Lower leg skin (tissue), 4 donors: ENCODE measurements at regions not wholly inside any gene's neighbourhood (a gene's known extent, or its start where the extent isn't known, plus 50 kb on each side); places are given as distances from the start of the nearest gene placed in this dataset.

Source experiments
- DNase-seq, 2 donors: peaks; one replicate each; pipeline ENCODE4 v3.0.0-alpha.2; 2019; ENCODE audit warnings: low spot score in 2 of 2
- H3K4me3 ChIP-seq: fragments of 200-600 bp; sonication (generic); 2 replicates; pipeline ENCODE4 v1.5.1; 2017; ENCODE audit warnings: mild to moderate bottlenecking, low read depth; ENCODE audit not compliant: poor library complexity, severe bottlenecking
- CTCF ChIP-seq, 3 donors: fragments of 450-650 bp; IDR thresholded peaks; one replicate each; pipeline ENCODE4 v1.5.1; 2016; ENCODE audit warnings: antibody characterized with exemption in 3 of 3, mild to moderate bottlenecking in 3 of 3, moderate library complexity in 2 of 3
- POLR2A ChIP-seq, 2 donors: fragments of 450-650 bp; IDR thresholded peaks; one replicate each; pipeline ENCODE4 v1.6.1; 2016 to 2017; ENCODE audit warnings: antibody characterized with exemption in 2 of 2, mild to moderate bottlenecking in 1 of 2, moderate library complexity in 1 of 2
- WGBS, 2 donors: methylation state at CpG; one replicate each; pipeline ENCODE4 v1.1.5; 2018; 5-methylcytosine and 5-hydroxymethylcytosine counted together
- intact Hi-C: fragments of 100-400 bp; cut with DNase I; formaldehyde crosslinking; loops from one replicate; pipeline ENCODE4 v1.15.0; 2023; ENCODE audit warnings: low total_unique reads

- no peak for DNase-seq
- WGBS, 2 donors = 75 to 78% methylated on average over 6 of the region's 6 CpGs
- no peak for TF ChIP-seq CTCF (IDR thresholded peaks at IDR 0.05)
- TF ChIP-seq POLR2A (IDR thresholded peaks at IDR 0.05) = no peak
- intact Hi-C loops = no loop called here
- H3K4me3 ChIP-seq = no peak overlapping the region
Measured at GRCh38 chr18:56115071-56116015, 523.0 kb downstream of the TXNL1 start.

- no peak overlapping the region for H3K4me3 ChIP-seq
- no peak for DNase-seq
- intact Hi-C loops = no loop called here
- WGBS, 2 donors = 63 to 68% methylated on average over 1 of the region's 1 CpG
- no peak for TF ChIP-seq POLR2A (IDR thresholded peaks at IDR 0.05)
- TF ChIP-seq CTCF (IDR thresholded peaks at IDR 0.05) = no peak
Measured at GRCh38 chr18:56112984-56113383, 525.0 kb upstream of the TCF4 start.

DNA sequence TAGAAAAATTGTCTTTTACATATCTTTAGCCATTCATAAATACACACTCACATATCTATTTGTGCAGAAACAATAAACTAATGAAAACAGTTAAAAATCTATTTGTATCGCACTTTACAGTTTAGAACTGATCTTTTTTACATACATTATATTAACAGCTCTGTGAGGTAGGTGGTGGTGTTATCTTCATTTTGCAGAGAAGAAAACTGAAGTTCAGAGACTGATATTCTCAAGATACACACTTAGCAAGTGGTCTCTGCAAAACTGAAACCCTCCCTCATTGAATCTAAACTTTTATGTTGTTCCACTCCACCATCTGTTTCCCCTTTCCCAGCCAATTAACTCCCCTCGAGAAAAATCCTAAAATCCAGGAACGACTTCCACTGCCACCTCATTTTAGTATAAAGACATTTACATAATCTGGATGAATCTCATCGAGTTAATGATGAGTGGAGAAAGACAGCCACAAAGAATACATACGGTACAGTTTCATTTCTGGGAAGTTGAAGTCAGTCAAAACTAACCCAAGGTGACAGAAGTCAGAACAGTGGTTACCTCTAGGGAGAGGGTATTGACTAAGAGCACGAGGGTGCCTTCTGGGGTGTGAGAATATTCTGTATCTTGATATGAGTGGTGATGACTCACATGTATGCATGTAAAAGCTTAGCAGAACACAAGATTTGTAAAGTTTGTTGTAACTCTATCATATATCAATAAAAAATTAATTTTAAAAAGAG, 524.2 kb upstream of the TCF4 start:
- intact Hi-C loops = no loop called here
- TF ChIP-seq CTCF (IDR thresholded peaks at IDR 0.05) (no peak), POLR2A (IDR thresholded peaks at IDR 0.05) (no peak)
- H3K4me3 ChIP-seq = no peak overlapping the region
- 57 to 59% methylated on average over 6 of the region's 6 CpGs for WGBS, 2 donors
- DNase-seq = no peak

DNA sequence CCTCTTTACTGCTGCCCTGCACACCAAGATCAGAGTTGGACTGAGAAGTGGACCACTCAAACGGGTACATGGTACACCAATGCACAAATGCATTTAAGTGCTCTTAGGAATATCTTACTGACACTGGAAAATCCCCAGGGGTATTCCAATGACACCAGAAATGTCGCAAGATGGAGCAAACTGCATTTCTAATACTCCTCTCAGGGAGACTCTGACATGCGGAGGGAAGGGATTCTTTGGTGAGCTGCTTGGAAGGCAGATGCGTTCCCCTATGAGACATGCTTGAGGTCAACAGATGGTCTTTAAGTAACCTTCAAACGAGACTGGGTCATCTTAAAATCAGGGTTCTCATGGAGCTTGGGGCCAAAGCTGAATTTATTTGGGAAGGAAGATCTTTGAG, 521.8 kb upstream of the TCF4 start:
- intact Hi-C loops = no loop called here
- H3K4me3 ChIP-seq = no peak overlapping the region
- 78 to 90% methylated on average over 5 of the region's 5 CpGs for WGBS, 2 donors
- TF ChIP-seq POLR2A (IDR thresholded peaks at IDR 0.05) (no peak), CTCF (IDR thresholded peaks at IDR 0.05) (no peak)
- no peak for DNase-seq

- no peak for DNase-seq
- no peak for TF ChIP-seq CTCF (IDR thresholded peaks at IDR 0.05)
- no peak for TF ChIP-seq POLR2A (IDR thresholded peaks at IDR 0.05)
- WGBS, 2 donors = 67 to 70% methylated on average over 4 of the region's 4 CpGs
- intact Hi-C loops = no loop called here
- H3K4me3 ChIP-seq = no peak overlapping the region
Measured at GRCh38 chr18:56108478-56109367, 520.7 kb upstream of the TCF4 start.
